GM21576 (cell line): ENCODE measurements at regions not wholly inside any gene's neighbourhood (a gene's known extent, or its start where the extent isn't known, plus 50 kb on each side); places are given as distances from the start of the nearest gene placed in this dataset.
A peak's percentile ranks its signal among the peaks of the same experiment; 100 is the strongest.
"Not testable (repeated sequence)": the region's sequence is repeated elsewhere in the genome, so short reads cannot be mapped to it uniquely, and the experiment has no call there.

Source experiments
- ATAC-seq: cut with Tn5 transposase; IDR thresholded peaks from one replicate; pipeline ENCODE4 v1.9.1; 2021; ENCODE audit warnings: mild to moderate bottlenecking, moderate library complexity; ENCODE audit not compliant: unreplicated experiment

DNA sequence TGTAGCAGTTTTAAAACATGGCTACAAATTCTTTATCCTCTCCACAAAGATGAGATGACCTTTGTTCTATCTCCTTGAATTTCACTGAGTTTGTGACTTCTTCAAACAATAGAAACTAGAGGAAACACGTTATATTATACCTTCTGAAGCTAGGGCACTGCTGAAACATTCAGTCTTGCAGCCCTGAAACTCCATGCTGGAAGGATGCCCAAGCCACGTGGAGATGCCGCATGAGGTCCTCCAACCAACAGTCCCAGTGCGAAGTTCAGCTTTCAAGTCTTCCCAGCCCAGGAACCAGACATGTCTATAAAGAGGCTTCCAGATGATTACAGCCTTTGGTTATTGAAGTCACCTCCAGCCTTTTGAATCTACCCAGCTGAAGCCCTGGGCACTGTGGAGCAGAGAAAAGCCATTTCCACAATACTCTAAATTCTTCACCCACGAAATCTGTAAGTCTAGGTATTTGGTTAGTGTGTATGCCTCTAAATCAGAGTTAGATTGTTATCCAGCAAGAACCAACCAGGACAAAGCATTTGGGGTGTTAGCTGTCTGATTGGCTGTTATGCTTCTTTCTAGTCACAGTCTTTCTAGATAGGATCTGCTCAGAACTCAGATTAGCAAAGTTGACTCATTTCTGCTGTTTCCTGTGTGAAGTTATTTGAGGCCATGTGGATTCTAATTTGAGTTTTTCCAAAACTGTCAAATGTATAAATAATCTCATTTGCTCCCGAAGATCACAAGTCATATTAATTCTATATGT, 186.5 kb upstream of the TMEM72 start:
- ATAC-seq, result peak; percentile 50

GRCh38 chr10:44725404-44725803, 185.7 kb upstream of the TMEM72 start:
- peak; percentile 66 for ATAC-seq

DNA sequence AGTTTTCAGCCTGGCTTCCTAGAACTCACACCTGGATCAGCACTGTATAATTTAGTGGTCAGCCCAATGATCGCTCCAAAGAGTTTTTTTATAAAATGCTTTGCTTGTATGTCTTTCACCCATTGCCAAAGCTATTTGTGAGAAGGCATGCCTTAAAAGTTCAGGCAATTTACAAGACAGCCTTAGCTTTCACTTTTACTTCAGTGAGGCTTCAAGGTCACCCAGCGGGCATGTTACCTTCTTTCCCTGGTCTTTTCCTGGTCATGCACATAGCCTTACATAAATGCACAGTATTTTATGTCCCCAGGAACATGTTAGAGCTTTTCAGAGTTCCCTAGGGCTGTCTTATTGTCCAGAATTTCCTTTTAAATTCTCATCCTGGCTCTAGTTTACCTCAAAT, 179.9 kb upstream of the TMEM72 start:
- ATAC-seq, result no peak

DNA sequence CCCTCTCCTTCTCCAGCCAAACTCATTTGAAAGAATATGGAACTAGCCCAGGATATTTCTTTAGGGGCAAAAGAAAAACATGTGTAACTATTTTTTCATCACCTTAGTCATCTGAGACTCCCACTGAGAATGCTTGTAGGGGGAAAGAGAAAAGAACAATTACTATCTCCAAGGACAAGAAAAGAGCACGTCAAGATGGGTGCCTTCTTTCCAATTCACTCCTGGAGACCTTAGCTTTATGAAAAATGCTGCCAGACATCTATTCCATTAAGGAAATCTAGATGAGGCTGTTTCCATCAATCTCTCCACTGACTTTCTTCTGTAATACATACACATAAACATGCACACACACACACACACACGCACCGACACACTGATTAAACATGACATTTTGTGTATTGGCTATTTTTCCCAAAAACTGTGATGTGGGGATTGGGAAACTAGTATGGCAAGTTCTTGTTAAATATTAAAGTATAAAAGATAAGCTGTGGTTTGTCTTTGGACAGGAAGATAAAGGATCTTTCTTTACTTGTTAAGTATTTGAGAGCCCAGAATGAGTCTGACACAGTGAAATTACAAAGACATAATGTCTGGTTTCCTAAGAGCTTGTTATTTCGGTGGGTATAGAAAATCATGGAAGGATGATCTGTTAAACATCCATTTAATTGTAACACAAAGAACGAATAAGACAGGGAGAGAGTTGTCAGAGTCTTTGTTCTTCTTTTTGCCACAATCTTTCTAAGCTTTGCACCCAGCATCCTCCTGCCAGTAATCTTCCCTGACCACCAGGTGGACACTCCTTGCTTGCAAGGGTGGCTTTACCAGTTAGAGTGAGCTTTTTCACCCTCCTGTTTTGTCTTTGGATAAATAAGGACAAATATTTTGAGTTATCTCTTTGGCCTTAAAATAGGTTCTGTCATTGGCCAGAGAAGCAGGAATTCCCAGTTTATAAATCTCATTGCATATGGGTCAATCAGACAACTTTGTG, 177.3 kb upstream of the TMEM72 start:
- ATAC-seq, result no peak

GRCh38 chr10:44742248-44742647, 168.9 kb upstream of the TMEM72 start:
- ATAC-seq, result no peak

- ATAC-seq, result no peak
Measured at GRCh38 chr10:44743535-44743934, 167.6 kb upstream of the TMEM72 start.

DNA sequence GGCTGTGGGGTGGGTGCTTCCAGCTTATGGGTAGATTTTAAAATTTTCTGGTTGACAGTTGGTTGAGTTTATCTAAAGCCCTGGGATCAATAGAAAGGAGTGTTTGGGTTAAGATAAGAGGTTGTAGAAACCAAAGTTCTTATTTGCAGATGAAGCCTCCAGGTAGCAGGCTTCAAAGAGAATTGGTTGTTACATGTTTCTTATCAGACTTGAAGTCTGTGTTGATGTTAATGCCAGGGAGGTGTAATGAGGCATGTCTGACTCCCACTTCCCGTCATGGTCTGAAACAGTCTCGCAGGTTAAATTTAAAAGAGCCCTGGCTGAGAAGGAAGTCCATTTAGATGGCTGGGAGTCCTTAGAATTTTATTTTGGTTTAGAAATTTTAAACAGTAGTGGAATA, 165.2 kb upstream of the TMEM72 start:
- no peak for ATAC-seq

DNA sequence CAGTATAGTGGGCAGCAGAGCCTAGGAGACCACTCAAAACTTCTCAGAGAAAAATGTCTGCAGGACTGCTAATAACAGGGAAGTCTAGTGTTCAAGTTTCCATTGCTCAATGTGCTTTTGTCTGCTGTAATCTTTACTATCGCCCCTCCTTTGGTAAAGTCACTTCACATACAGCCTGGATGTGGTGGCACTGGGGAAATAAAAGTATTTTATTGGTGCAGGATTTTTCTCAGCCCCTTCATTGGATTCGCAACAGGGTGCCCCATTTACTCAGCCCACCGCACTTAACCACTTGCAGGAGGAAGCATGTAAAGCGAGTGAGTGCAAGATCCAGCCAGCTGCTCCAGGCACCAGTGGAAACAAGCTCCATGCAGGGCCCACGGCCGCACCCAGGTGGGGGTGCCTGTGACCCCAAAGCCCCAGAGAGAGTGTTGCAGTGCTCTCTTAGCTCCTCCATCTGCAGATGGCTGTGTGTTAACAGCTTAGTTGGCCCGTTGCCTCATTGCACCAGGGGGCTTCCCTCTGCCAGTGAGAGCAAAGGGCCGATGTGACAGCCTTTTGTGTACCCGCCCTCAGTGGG, 163.5 kb upstream of the TMEM72 start:
- no peak for ATAC-seq

- ATAC-seq, result no peak
Measured at GRCh38 chr10:44749151-44749550, 162.0 kb upstream of the TMEM72 start.

- ATAC-seq, result no peak
Measured at GRCh38 chr10:44752451-44753441, 158.4 kb upstream of the TMEM72 start.

DNA sequence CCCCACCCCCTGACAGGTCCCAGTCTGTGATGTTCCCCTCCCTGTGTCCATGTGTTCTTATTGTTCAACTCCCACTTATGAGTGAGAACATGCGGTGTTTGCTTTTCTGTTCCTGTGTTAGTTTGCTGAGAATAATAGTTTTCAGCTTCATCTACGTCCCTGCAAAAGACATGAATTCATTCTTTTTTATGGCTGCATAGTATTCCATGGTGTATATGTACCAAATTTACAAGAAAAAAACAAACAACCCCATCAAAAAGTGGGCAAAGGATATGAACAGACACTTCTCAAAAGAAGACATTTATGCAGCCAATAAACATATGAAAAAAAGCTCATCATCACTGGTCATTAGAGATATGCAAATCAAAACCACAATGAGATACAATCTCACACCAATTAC, 156.8 kb upstream of the TMEM72 start:
- not testable (repeated sequence) for ATAC-seq

- ATAC-seq, result no peak
Measured at GRCh38 chr10:44755481-44755880, 155.7 kb upstream of the TMEM72 start.

DNA sequence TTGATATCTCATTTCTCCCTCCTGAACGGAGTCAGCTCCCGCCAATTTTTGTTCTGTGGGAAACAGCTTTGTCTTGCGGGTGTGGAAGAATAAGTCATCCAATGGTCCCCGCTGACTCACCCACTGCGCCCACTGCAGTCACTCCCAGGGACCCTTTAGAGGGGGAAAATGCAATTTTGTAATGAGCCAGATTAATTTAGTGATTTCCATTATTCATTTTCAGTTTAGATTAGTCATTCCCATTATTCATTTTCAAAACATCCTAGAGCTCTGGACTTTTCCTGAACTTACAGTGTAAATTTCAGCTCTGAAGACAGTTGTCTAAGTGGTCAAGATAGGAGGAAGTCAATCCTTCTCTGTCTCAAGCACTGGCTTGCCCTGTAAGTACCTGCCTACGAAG, 154.9 kb upstream of the TMEM72 start:
- ATAC-seq, result no peak

DNA sequence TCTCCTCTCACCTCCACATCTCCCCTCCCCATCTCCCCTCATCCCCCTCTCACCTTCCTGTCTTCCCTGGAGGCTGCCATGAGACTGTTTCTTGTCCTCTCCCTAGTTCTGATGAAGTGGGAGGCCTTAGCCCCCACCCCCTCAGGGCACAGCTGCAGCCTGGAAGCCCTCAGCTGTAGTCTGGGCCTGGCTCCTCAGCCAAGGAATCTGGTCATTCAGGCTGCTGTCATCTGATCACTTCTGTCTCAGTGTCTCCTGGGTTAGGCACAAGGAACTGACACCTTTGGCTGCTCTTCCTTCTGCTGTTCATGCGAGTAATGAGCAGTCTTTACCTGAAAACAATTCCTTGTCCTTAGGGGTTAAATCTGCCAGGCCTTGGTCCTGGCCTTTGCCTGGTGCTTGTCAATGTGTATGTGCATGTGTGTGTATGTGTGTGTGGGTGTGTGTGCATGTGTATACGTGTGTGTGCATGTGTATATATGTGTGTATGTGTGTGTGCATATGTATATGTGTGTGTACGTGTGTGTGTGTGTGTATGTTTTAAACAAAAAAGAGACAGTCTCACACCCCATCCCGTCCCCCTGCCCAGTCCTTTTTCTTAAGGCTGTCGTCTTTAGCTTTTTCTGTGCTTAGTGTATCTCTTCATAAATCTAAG, 153.5 kb upstream of the TMEM72 start:
- ATAC-seq, result no peak

DNA sequence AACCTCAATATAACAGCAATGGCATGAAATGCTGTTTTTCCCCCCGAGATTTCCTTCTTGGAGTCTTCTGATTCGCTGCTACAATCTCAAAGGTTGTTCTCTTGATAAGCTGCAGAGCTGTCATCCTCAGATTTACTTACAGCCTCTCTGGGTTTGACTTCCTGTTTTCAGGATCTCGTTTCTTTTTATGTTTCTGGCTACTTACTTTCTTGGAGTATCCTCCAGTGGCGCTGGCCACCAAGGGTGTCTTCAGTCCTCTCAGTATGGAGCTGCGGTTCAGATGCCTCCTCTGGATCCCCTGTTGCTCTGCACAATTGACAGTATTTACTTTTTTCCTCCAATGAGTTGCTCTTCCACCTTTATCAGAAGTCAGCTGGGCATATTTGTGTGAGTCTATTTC, 152.0 kb upstream of the TMEM72 start:
- no peak for ATAC-seq

- ATAC-seq, result no peak
Measured at GRCh38 chr10:44760513-44760912, 150.6 kb upstream of the TMEM72 start.

- no peak for ATAC-seq
Measured at GRCh38 chr10:44761076-44761475, 150.1 kb upstream of the TMEM72 start.

DNA sequence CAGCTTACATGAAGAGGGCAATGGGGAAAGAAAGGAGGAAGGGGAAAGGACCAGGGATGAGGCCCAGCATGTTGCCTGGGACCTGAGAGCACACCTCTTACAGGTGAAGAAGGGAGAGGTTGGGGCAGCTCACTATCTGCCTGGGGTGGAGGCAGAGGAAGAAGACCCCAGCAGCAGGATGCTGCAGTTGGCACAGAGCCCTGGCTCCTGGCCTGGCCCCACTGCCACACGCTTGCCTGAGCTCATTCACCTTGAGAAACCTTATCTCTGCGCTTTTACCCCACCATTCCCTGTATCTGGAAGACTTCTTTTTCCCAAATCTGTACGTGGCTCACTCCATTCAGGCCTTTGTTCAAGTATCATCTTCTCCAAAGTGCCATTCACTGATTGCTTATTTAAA, 147.8 kb upstream of the TMEM72 start:
- no peak for ATAC-seq

DNA sequence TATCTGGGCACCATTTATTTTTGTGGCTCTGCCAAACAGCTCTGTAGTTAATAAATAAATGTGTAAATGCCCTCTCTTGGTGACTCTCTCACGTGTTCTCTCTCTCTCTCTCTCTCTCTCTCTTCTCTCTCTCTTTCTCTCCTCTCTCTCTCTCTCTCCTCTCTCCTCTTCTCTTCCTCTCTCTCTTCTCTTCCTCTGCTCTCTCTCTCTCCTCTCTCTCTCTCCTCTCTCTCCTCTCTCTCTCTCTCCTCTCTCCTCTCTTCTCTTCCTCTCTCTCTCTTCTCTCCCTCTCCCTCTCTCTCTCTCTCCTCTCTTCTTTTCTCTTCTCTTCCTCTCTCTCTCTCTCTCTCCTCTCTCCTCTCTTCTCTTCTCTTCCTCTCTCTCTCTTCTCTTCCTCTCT, 145.8 kb upstream of the TMEM72 start:
- no peak for ATAC-seq

GRCh38 chr10:44766631-44767030, 144.5 kb upstream of the TMEM72 start:
- no peak for ATAC-seq
